H1 (cell line): ENCODE measurements at regions not wholly inside any gene's neighbourhood (a gene's known extent, or its start where the extent isn't known, plus 50 kb on each side); places are given as distances from the start of the nearest gene placed in this dataset.

ENCODE experiments used
- CTCF ChIA-PET: fragments of 300-600 bp; sonication (Branson Sonifier 250); formaldehyde crosslinking; loops from one replicate; lab custom pipeline; 2021; ENCODE audit not compliant: partially characterized antibody; lab: Charles Lee
- POLR2A ChIA-PET: fragments of 300-600 bp; sonication (Branson Sonifier 250); formaldehyde crosslinking; loops from one replicate; lab custom pipeline; 2021; ENCODE audit warnings: inconsistent platforms; ENCODE audit not compliant: partially characterized antibody; lab: Charles Lee
- DNase-seq, 2 experiments: peaks; one replicate each; pipeline versions ENCODE4 v3.0.0 to v3.0.0-alpha.2; 2010 to 2022; ENCODE audit warnings: low spot score in 2 of 2, low read depth in 1 of 2, mixed read lengths in 1 of 2
- FAIRE-seq: peaks from 2 replicates; lab custom pipeline; 2011; peaks lifted over from hg19 to GRCh38; lab: Jason Lieb, UNC
- H2AFZ ChIP-seq: 2 replicates; pipeline ENCODE4 v1.8.1; 2012; ENCODE audit warnings: low read length, inconsistent platforms
- H2AK5ac ChIP-seq: 2 replicates; pipeline ENCODE4 v1.6.1; 2013; ENCODE audit warnings: low read depth, low read length
- H2BK120ac ChIP-seq: replicated peaks from 2 replicates; pipeline ENCODE3; 2013; ENCODE audit warnings: low read depth, low read length, inconsistent platforms
- H2BK12ac ChIP-seq: 2 replicates; pipeline ENCODE4 v1.6.1; 2013; ENCODE audit warnings: low read depth, low read length
- H2BK15ac ChIP-seq: 2 replicates; pipeline ENCODE4 v1.6.1; 2013; ENCODE audit warnings: low read length
- H2BK20ac ChIP-seq: 2 replicates; pipeline ENCODE4 v1.6.1; 2013; ENCODE audit warnings: low read length
- H2BK5ac ChIP-seq: 2 replicates; pipeline ENCODE4 v1.6.1; 2013; ENCODE audit warnings: low read depth, low read length
- H3K14ac ChIP-seq: 2 replicates; pipeline ENCODE4 v1.6.1; 2013; ENCODE audit warnings: inconsistent platforms; ENCODE audit not compliant: insufficient read length
- H3K18ac ChIP-seq: 2 replicates; pipeline ENCODE4 v1.6.1; 2013; ENCODE audit warnings: low read length; ENCODE audit errors: extremely low read depth
- H3K23ac ChIP-seq: 2 replicates; pipeline ENCODE4 v1.6.1; 2013; ENCODE audit warnings: inconsistent platforms; ENCODE audit not compliant: insufficient read length
- H3K23me2 ChIP-seq: 2 replicates; pipeline ENCODE4 v1.6.1; 2013; ENCODE audit warnings: low read depth, low read length
- H3K27ac ChIP-seq: 2 replicates; pipeline ENCODE4 v1.6.1; 2011; ENCODE audit warnings: low read depth, low read length, inconsistent platforms
- H3K27me3 ChIP-seq, 4 experiments: replicated peaks in 1 of 4; 1 replicate in 1 of 4; 2 replicates in 3 of 4; pipeline versions ENCODE4 v1.6.1 to v1.8.1; 2011 to 2013; ENCODE audit warnings: low read length in 3 of 4, mild to moderate bottlenecking in 3 of 4, inconsistent platforms in 2 of 4, mixed read lengths in 2 of 4, moderate library complexity in 1 of 4; ENCODE audit not compliant: control insufficient read depth in 3 of 4, insufficient read depth in 3 of 4; ENCODE audit errors: extremely low read depth in 1 of 4
- H3K36me3 ChIP-seq, 4 experiments: 2 replicates each; pipeline versions ENCODE4 v1.6.1 to v1.8.1; 2011 to 2013; ENCODE audit warnings: mild to moderate bottlenecking in 4 of 4, low read length in 3 of 4, moderate library complexity in 2 of 4, control low read depth in 1 of 4, inconsistent platforms in 1 of 4; ENCODE audit not compliant: insufficient read depth in 4 of 4, control insufficient read depth in 2 of 4
- H3K4ac ChIP-seq: replicated peaks from 2 replicates; pipeline ENCODE3; 2013; ENCODE audit warnings: low read length, low read depth, mixed read lengths, inconsistent platforms; ENCODE audit not compliant: insufficient read length
- H3K4me1 ChIP-seq, 4 experiments: replicated peaks in 1 of 4; 1 replicate in 1 of 4; 2 replicates in 3 of 4; pipeline versions ENCODE4 v1.6.1 to v1.8.1; 2011 to 2013; ENCODE audit warnings: low read length in 3 of 4, inconsistent platforms in 2 of 4, mixed read lengths in 1 of 4; ENCODE audit not compliant: insufficient read depth in 4 of 4, control insufficient read depth in 3 of 4
- H3K4me2 ChIP-seq, 2 experiments: 2 replicates each; pipeline versions ENCODE4 v1.6.1 to v1.8.1; 2011 to 2013; ENCODE audit warnings: low read depth in 2 of 2, low read length in 2 of 2, control low read depth in 1 of 2, inconsistent platforms in 1 of 2, mild to moderate bottlenecking in 1 of 2; ENCODE audit not compliant: insufficient read depth in 1 of 2
- H3K4me3 ChIP-seq, 4 experiments: fragments of 200-600, 300-600 bp in 1 of 4; sonication (generic), shearing (Covaris generic), sonication (Bioruptor Twin) in 1 of 4; 2 replicates each; pipeline versions ENCODE4 v1.5.1 to v1.8.1; 2011 to 2016; ENCODE audit warnings: low read length in 4 of 4, low read depth in 3 of 4, control low read depth in 2 of 4, inconsistent platforms in 2 of 4, mild to moderate bottlenecking in 2 of 4, mixed read lengths in 1 of 4, moderate library complexity in 1 of 4; ENCODE audit not compliant: insufficient read depth in 2 of 4; ENCODE audit errors: extremely low read depth in 1 of 4
- H3K56ac ChIP-seq: replicated peaks from 2 replicates; pipeline ENCODE3; 2013; ENCODE audit warnings: low read depth, mild to moderate bottlenecking, mixed read lengths, low read length, inconsistent platforms; ENCODE audit not compliant: insufficient read length
- H3K79me1 ChIP-seq: 2 replicates; pipeline ENCODE4 v1.6.1; 2013; ENCODE audit warnings: low read depth, low read length, control low read depth
- H3K79me2 ChIP-seq, 2 experiments: 2 replicates each; pipeline versions ENCODE4 v1.6.1 to v1.8.1; 2012 to 2013; ENCODE audit warnings: low read length in 2 of 2, mild to moderate bottlenecking in 2 of 2, inconsistent platforms in 1 of 2; ENCODE audit not compliant: insufficient read depth in 2 of 2, control insufficient read depth in 1 of 2
- H3K9ac ChIP-seq, 4 experiments: replicated peaks in 1 of 4; 1 replicate in 1 of 4; 2 replicates in 3 of 4; pipeline versions ENCODE4 v1.6.1 to v1.8.1; 2011 to 2013; ENCODE audit warnings: low read depth in 3 of 4, low read length in 3 of 4, control low read depth in 2 of 4, mild to moderate bottlenecking in 2 of 4, moderate library complexity in 2 of 4, inconsistent platforms in 1 of 4; ENCODE audit errors: extremely low read depth in 1 of 4
- H3K9me3 ChIP-seq, 2 experiments: 2 replicates each; pipeline versions ENCODE4 v1.6.1 to v1.8.1; 2012 to 2013; ENCODE audit warnings: mild to moderate bottlenecking in 2 of 2, moderate library complexity in 2 of 2, control low read depth in 1 of 2, inconsistent platforms in 1 of 2, low read depth in 1 of 2, low read length in 1 of 2, mixed read lengths in 1 of 2; ENCODE audit not compliant: insufficient read depth in 2 of 2
- H4K20me1 ChIP-seq, 2 experiments: replicated peaks in 1 of 2; 2 replicates each; pipeline versions ENCODE3 to v1.8.1; 2011 to 2013; ENCODE audit warnings: inconsistent platforms in 2 of 2, low read length in 2 of 2, mild to moderate bottlenecking in 1 of 2; ENCODE audit not compliant: insufficient read depth in 2 of 2, control insufficient read depth in 1 of 2
- H4K5ac ChIP-seq: 2 replicates; pipeline ENCODE4 v1.6.1; 2013; ENCODE audit warnings: low read length, low read depth, mixed read lengths, inconsistent platforms; ENCODE audit not compliant: insufficient read length
- H4K8ac ChIP-seq: 2 replicates; pipeline ENCODE4 v1.8.0; 2013; ENCODE audit warnings: mild to moderate bottlenecking, moderate library complexity, low read length, inconsistent platforms; ENCODE audit not compliant: insufficient read depth; ENCODE audit errors: extremely low read depth
- H4K91ac ChIP-seq: replicated peaks from 2 replicates; pipeline ENCODE3; 2013; ENCODE audit warnings: low read length, mixed read lengths, inconsistent platforms; ENCODE audit not compliant: insufficient read length
- CBX5 ChIP-seq: fragments of 300-800, 300-1000 bp; sonication (generic); IDR thresholded peaks from 2 replicates; pipeline ENCODE4 v1.7.1; 2016; ENCODE audit warnings: antibody characterized with exemption, low read length, low read depth
- EP300 ChIP-seq, 2 experiments: IDR thresholded peaks; 1 replicate in 1 of 2; 2 replicates in 1 of 2; pipeline ENCODE4 v1.6.1; 2011 to 2012; ENCODE audit warnings: low read depth in 2 of 2, low read length in 2 of 2, mild to moderate bottlenecking in 2 of 2, borderline replicate concordance in 1 of 2, inconsistent platforms in 1 of 2, moderate library complexity in 1 of 2
- JUN ChIP-seq: IDR thresholded peaks from 2 replicates; pipeline ENCODE4 v1.6.1; 2011; ENCODE audit warnings: low read depth, mild to moderate bottlenecking, improper control_type of control experiment, low read length
- RFX5 ChIP-seq: IDR thresholded peaks from 2 replicates; pipeline ENCODE4 v1.6.1; 2011; ENCODE audit warnings: low read depth, low read length, improper control_type of control experiment, borderline replicate concordance
- RXRA ChIP-seq: IDR thresholded peaks from 2 replicates; pipeline ENCODE4 v1.6.1; 2011; ENCODE audit warnings: low read depth, mild to moderate bottlenecking, low read length, moderate library complexity; ENCODE audit not compliant: insufficient read depth

DNA sequence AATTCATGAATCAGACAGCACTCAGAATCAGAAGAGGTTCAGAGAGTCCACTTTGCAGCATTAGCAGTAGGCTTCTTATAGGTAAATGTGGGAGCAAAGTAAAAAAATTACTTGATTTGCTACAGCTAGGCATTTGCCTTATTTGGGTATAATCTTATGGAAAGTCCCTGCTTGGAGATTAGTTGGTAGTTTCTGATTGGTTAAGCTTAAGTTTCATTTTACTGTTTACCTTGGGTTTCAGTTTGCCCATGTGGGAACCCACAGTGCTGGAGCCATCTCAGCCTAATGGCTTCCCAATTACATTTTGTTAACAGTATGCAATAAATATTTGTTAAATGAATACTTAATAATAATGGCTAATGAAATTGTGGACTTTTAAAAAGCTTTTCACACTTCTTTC lies 311.0 kb upstream of the FLRT2 start:
- Histone ChIP-seq H2BK12ac (no peak overlapping the region), H3K4me2 (no peak overlapping the region), H2AFZ (no peak overlapping the region), H3K4me3 (no peak overlapping the region), H3K79me1 (no peaks in the 10 kb centered on the region), H3K4me1 (peaks cover 0 to 19% (median 7%) of the 10 kb centered on the region in 4 experiments; a peak in 5 of 7 replicates), H3K23me2 (no peaks in the 10 kb centered on the region; the same call in 1 of the 2 replicates), H2AK5ac (no peak overlapping the region), H3K27ac (no peak overlapping the region), H3K56ac (no peak overlapping the region), H4K20me1 (no peaks in the 10 kb centered on the region), H2BK120ac (no peak overlapping the region), H3K9me3 (no peaks in the 10 kb centered on the region), H3K36me3 (no peaks in the 10 kb centered on the region), H3K9ac (no peak overlapping the region), H4K5ac (no peak overlapping the region), H3K14ac (no peak overlapping the region), H3K79me2 (no peaks in the 10 kb centered on the region), H3K23ac (no peak overlapping the region), H2BK20ac (no peak overlapping the region), H2BK5ac (no peak overlapping the region), H2BK15ac (no peak overlapping the region), H4K91ac (no peak overlapping the region), H4K8ac (no peak overlapping the region), H3K18ac (no peak overlapping the region), H3K27me3 (no peaks in the 10 kb centered on the region; a peak in 1 of 7 replicates), H3K4ac (no peak overlapping the region)
- ChIA-PET CTCF (no interaction called here), POLR2A (no interaction called here)
- DNase-seq (no peak), FAIRE-seq (no peak)
- TF ChIP-seq EP300 (IDR thresholded peaks at IDR 0.05; ENCODE audit: borderline replicate concordance in 1 of 2, low read depth in 2 of 2, low read length in 2 of 2) (no peak), JUN (no peak), RXRA (no peak), CBX5 (no peak), RFX5 (no peak)
